ELR (cell line): ENCODE measurements at regions not wholly inside any gene's neighbourhood (a gene's known extent, or its start where the extent isn't known, plus 50 kb on each side); places are given as distances from the start of the nearest gene placed in this dataset.

Source experiments
- DNase-seq: peaks from one replicate; pipeline ENCODE4 v3.0.0-alpha.2; 2015; ENCODE audit warnings: low read depth

- DNase-seq, result no peak
These were observed 361.7 kb upstream of the PKDCC start for GRCh38 chr2:41686156-41686555.

DNA sequence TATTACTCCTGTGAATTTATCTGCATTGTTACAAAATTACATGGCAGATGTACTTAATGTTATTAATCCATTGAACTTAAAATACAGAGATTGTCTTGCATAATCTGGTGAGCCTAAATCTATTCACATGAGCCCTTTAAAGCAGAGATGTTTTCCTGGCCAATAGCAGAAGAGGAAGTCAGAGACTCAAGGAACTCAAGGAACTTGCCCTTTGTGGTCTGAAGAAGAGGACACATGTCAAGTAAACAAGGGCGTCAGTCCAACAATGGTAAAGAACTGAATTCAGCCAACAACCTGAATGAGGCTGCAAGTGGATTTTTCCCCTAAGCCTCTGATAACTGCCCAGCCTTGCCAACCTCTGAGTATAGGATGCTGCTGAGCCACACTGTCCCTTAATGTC is 356.3 kb upstream of the PKDCC start:
- DNase-seq, result no peak

GRCh38 chr2:41694536-41695049 is 353.2 kb upstream of the PKDCC start:
- DNase-seq, result no peak

- no peak for DNase-seq
These were observed 352.4 kb upstream of the PKDCC start for GRCh38 chr2:41695198-41696113.

DNA sequence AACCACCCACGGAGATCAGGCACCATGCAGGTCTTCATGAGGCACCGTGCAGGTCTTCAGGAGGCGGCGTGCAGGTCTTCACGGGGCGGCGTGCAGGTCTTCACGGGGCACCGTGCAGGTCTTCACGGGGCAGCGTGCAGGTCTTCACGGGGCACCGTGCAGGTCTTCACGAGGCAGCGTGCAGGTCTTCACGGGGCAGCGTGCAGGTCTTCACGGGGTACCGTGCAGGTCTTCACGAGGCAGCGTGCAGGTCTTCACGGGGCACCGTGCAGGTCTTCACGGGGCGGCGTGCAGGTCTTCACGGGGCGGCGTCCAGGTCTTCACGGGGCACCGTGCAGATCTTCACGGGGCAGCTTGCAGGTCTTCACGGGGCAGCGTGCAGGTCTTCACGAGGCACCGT is 350.4 kb upstream of the PKDCC start:
- no peak for DNase-seq

- peak; percentile 19 for DNase-seq
These were observed 349.0 kb upstream of the PKDCC start for GRCh38 chr2:41698678-41699422.

GRCh38 chr2:41701231-41701630 is 346.6 kb upstream of the PKDCC start:
- no peak for DNase-seq

DNA sequence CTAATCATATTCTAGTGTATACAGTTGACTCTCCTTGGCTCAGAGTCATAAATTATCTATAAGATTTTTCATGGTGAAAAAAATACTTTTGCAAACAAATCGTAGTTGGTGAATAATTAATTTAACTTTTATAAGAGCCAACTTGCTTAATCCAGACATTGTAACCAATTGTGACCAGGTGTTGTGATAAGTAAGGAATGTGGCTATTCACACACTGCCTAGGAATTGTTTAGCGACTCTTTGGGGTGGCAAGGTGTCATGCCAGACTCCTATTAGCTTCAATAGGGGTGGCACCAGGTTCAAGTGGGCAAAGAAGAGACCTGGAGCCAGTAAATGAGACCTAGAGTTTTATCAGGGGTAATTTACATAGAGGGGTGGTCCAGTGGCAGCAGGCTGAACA is 344.7 kb upstream of the PKDCC start:
- DNase-seq, result no peak

- DNase-seq, result no peak
These were observed 342.2 kb upstream of the PKDCC start for GRCh38 chr2:41705634-41706033.

GRCh38 chr2:41706286-41706685 is 341.5 kb upstream of the PKDCC start:
- no peak for DNase-seq

- DNase-seq, result no peak
These were observed 339.9 kb upstream of the PKDCC start for GRCh38 chr2:41707790-41708451.

- peak; percentile 23 for DNase-seq
These were observed 337.9 kb upstream of the PKDCC start for GRCh38 chr2:41709702-41710599.

- peak; percentile 19 for DNase-seq
These were observed 336.9 kb upstream of the PKDCC start for GRCh38 chr2:41710944-41711343.

DNA sequence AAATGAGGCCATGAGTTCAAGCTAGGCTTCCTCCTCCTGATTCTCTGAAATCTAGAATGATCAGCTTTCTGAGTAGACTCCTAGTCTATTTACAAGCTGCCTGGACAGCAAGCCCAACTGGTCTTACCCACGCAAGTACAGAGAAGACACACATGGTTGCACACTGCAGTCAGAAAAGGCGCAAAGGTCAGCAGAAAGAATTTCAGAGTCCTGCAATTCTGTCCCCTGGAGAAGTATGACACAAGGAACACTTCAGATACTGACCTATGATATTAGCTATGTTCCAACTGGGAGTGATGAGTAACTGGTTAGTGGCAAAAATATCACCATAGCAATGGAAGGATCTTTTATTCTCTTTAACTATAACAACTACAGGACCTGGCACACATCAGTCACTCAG is 336.1 kb upstream of the PKDCC start:
- DNase-seq, result no peak

- no peak for DNase-seq
These were observed 331.3 kb upstream of the PKDCC start for GRCh38 chr2:41716497-41716896.

GRCh38 chr2:41717839-41718238 is 330.0 kb upstream of the PKDCC start:
- DNase-seq, result peak; percentile 17

DNA sequence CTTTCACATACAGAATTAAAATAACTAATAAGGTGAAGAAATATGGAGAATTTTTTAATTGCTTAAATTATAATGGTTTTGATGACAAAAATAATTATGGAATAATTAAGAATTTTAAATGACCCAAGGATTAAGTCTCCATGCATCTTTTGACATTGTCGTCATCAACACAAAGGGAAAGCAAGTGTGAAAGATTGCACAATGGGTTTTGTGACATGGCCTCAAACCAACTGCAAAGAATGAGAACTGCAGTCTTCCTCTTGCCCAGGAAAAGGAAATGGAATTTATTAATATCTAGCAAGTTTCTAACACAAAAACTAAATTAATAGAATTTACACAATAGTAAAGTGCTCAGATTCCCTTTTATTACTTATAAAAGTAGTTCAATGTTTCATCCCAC is 329.1 kb upstream of the PKDCC start:
- no peak for DNase-seq

DNA sequence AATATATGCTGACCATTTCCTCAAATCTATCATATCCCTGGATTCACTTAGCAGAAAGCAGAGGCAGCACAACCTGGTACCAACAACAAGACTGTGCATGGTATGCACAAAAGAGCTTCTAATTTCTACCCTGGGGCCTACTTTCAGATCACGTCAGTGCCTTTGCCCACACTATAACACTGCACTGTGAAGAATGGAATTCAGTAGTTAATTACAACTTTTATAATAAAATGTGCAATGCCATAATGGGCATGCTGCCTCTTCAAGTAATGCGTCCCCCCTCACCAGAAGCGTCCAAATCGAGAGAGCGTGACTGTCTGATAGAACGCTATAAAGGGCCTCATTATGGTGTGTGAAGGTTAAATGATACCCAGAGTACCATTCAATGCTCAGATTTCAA is 328.1 kb upstream of the PKDCC start:
- no peak for DNase-seq

DNA sequence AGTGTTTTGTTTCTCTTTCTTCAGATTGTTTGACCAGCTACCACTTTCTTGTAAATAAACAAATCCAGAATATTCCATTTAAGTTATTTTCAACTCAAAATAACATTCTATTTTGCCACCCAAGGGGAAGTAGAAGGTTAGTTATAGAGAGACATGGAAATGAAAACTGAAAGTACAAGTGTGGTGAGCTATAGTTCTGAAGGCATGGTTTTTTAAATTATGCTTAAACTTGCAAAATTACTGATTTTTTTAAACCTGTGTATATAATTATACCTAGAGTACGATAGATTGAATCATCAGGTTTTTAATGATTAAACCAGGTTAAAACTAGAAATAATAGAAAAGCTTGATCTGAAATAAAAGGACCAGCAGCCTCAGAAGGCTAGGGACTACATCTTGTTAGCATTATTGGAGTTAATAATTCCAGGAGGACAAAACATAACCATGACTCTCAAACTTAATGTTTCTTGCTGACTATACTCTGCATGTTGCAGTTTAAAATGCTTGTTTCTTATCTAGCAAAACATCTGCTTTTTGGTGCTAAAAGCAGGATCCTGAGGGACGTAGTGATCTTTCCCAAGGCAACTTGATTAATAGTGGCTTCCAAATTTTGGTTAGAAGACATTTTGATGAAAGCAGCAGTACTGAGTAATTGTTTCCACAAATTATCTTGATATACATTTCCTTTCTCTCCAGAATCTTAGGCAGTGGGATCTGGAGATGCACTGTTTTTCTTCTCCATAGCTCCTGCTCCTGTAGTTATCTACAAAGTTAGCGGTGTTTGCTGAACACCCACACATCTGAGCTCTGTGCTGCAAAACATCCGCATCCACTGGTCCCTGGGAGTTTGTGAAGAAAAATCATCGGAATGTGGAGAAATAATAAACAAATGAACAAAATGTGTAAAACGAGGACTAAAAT is 327.2 kb upstream of the PKDCC start:
- DNase-seq, result peak; percentile 8

DNA sequence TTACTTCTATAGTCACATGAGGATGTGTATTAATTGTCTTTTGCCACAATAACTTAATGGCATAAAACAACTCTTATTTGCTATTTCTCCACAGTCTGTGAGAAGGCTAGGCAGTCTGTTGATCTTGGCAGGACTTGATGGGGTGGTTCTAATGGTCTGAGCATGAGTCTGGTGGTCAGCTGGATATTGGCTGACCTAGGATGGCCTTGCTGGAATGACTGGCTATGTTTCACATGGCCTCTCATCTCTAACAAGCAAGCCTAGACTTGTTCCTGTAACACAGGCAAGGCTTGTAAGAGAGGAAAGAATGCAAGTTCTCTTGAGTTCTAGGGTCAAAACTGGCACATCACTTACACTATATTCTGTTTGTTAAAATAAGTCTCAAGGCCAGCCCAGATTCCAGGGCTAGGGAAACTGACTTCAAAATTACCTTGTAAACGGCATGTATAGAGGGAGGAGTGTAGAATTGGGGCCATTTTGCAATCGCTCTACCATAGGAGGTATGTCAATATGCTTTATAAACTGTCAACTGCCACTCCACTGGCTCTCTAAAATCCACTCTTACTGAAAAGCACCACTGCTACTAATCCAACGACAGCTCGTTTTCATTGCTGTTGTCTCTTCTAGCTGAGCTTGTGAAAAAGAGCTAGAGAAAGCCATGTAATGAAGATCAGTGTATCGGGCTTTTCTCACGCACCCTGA is 325.0 kb upstream of the PKDCC start:
- no peak for DNase-seq
